H9 (cell line): ENCODE measurements at regions not wholly inside any gene's neighbourhood (a gene's known extent, or its start where the extent isn't known, plus 50 kb on each side); places are given as distances from the start of the nearest gene placed in this dataset.

Experiments
- DNase-seq: peaks from one replicate; pipeline ENCODE4 v3.0.0-alpha.2; 2017
- H2AFZ ChIP-seq: one replicate; pipeline ENCODE4 v1.6.1; 2013; ENCODE audit warnings: mild to moderate bottlenecking, low read length, control low read depth, moderate library complexity
- H2AK5ac ChIP-seq: 2 replicates; pipeline ENCODE4 v1.6.1; 2013; ENCODE audit warnings: low read length, control low read depth, mixed read lengths; ENCODE audit not compliant: insufficient read length
- H2BK120ac ChIP-seq: one replicate; pipeline ENCODE4 v1.6.1; 2013; ENCODE audit warnings: low read depth, mild to moderate bottlenecking, low read length, control low read depth, inconsistent platforms; ENCODE audit not compliant: poor library complexity, severe bottlenecking
- H2BK12ac ChIP-seq: 2 replicates; pipeline ENCODE4 v1.6.1; 2013; ENCODE audit warnings: low read length, control low read depth, mixed read lengths, low read depth; ENCODE audit not compliant: insufficient read length
- H2BK15ac ChIP-seq: 2 replicates; pipeline ENCODE4 v1.6.1; 2013; ENCODE audit warnings: low read depth, low read length, control low read depth
- H2BK20ac ChIP-seq: one replicate; pipeline ENCODE4 v1.6.1; 2013; ENCODE audit warnings: low read depth, mild to moderate bottlenecking, low read length, control low read depth, inconsistent platforms; ENCODE audit not compliant: poor library complexity, severe bottlenecking
- H2BK5ac ChIP-seq: 2 replicates; pipeline ENCODE4 v1.6.1; 2013; ENCODE audit warnings: low read length, control low read depth, mixed read lengths; ENCODE audit not compliant: insufficient read length
- H3K14ac ChIP-seq: 2 replicates; pipeline ENCODE4 v1.6.1; 2013; ENCODE audit warnings: low read length, control low read depth; ENCODE audit not compliant: insufficient read depth
- H3K18ac ChIP-seq: 2 replicates; pipeline ENCODE4 v1.6.1; 2013; ENCODE audit warnings: low read depth, mild to moderate bottlenecking, mixed read lengths, low read length, control low read depth; ENCODE audit not compliant: insufficient read length
- H3K23ac ChIP-seq: 2 replicates; pipeline ENCODE4 v1.6.1; 2013; ENCODE audit warnings: low read length, control low read depth, mixed read lengths, low read depth; ENCODE audit not compliant: insufficient read length
- H3K23me2 ChIP-seq: 2 replicates; pipeline ENCODE4 v1.6.1; 2013; ENCODE audit warnings: low read depth, mild to moderate bottlenecking, mixed read lengths, low read length, control low read depth; ENCODE audit not compliant: insufficient read length, poor library complexity, severe bottlenecking
- H3K27ac ChIP-seq: 2 replicates; pipeline ENCODE4 v1.5.1; 2013; ENCODE audit warnings: low read length, control low read depth, mixed read lengths, low read depth; ENCODE audit not compliant: insufficient read length
- H3K27me3 ChIP-seq: 2 replicates; pipeline ENCODE4 v1.6.1; 2013; ENCODE audit warnings: low read length, control low read depth, inconsistent platforms; ENCODE audit not compliant: insufficient read depth
- H3K4ac ChIP-seq: 2 replicates; pipeline ENCODE4 v1.6.1; 2013; ENCODE audit warnings: low read depth, mild to moderate bottlenecking, control low read depth, inconsistent platforms, low read length, moderate library complexity
- H3K4me1 ChIP-seq: 2 replicates; pipeline ENCODE4 v1.6.1; 2013; ENCODE audit warnings: low read length, control low read depth, inconsistent platforms; ENCODE audit not compliant: insufficient read depth
- H3K4me2 ChIP-seq: 2 replicates; pipeline ENCODE4 v1.6.1; 2013; ENCODE audit warnings: low read length, control low read depth, mixed read lengths; ENCODE audit not compliant: insufficient read length, insufficient read depth
- H3K56ac ChIP-seq: 2 replicates; pipeline ENCODE4 v1.6.1; 2013; ENCODE audit warnings: low read depth, mild to moderate bottlenecking, mixed read lengths, low read length, control low read depth; ENCODE audit not compliant: insufficient read length
- H3K79me1 ChIP-seq: 2 replicates; pipeline ENCODE4 v1.6.1; 2013; ENCODE audit warnings: low read depth, mild to moderate bottlenecking, moderate library complexity, low read length, control low read depth, inconsistent platforms; ENCODE audit not compliant: insufficient read depth, poor library complexity, severe bottlenecking
- H3K79me2 ChIP-seq: 2 replicates; pipeline ENCODE4 v1.6.1; 2013; ENCODE audit warnings: low read length, control low read depth, inconsistent platforms; ENCODE audit not compliant: insufficient read depth
- H3K9ac ChIP-seq: 2 replicates; pipeline ENCODE4 v1.6.1; 2013; ENCODE audit warnings: low read length, control low read depth, mixed read lengths; ENCODE audit not compliant: insufficient read length; ENCODE audit errors: extremely low read depth
- H3K9me3 ChIP-seq: one replicate; pipeline ENCODE4 v1.6.1; 2013; ENCODE audit warnings: low read depth, low read length, inconsistent platforms; ENCODE audit not compliant: control insufficient read depth
- H3T11ph ChIP-seq: one replicate; pipeline ENCODE4 v1.6.1; 2013; ENCODE audit warnings: mild to moderate bottlenecking, low read length, control low read depth, inconsistent platforms
- H4K20me1 ChIP-seq: one replicate; pipeline ENCODE4 v1.6.1; 2013; ENCODE audit not compliant: control insufficient read depth, insufficient read length, insufficient read depth
- H4K5ac ChIP-seq: 2 replicates; pipeline ENCODE4 v1.6.1; 2013; ENCODE audit warnings: low read depth, mild to moderate bottlenecking, mixed read lengths, low read length, control low read depth; ENCODE audit not compliant: insufficient read length
- H4K8ac ChIP-seq: replicated peaks from 2 replicates; pipeline ENCODE4 v1.6.1; 2013; ENCODE audit warnings: low read length, control low read depth, mixed read lengths, low read depth; ENCODE audit not compliant: insufficient read length
- H4K91ac ChIP-seq: 2 replicates; pipeline ENCODE4 v1.6.1; 2013; ENCODE audit warnings: low read depth, mild to moderate bottlenecking, moderate library complexity, mixed read lengths, low read length, control low read depth; ENCODE audit not compliant: insufficient read length
- H3K27ac Mint-ChIP-seq, 3 experiments: 2 replicates in 2 of 3; 3 replicates in 1 of 3; pipeline ENCODE4 v1.8.0; 2020 to 2021; ENCODE audit warnings: mixed read lengths in 3 of 3, mild to moderate bottlenecking in 1 of 3, moderate library complexity in 1 of 3
- H3K27me3 Mint-ChIP-seq: 2 replicates; pipeline ENCODE4 v1.8.0; 2021; ENCODE audit warnings: low read depth, mild to moderate bottlenecking, moderate library complexity, mixed read lengths
- H3K36me3 Mint-ChIP-seq, 3 experiments: 2 replicates in 2 of 3; 3 replicates in 1 of 3; pipeline ENCODE4 v1.8.0; 2020 to 2021; ENCODE audit warnings: low read depth in 3 of 3, mixed read lengths in 3 of 3; ENCODE audit not compliant: insufficient read depth in 1 of 3
- H3K4me1 Mint-ChIP-seq, 2 experiments: 2 replicates each; pipeline ENCODE4 v1.8.0; 2020; ENCODE audit warnings: mixed read lengths in 2 of 2
- H3K4me3 Mint-ChIP-seq, 2 experiments: 2 replicates in 1 of 2; 3 replicates in 1 of 2; pipeline ENCODE4 v1.8.0; 2020 to 2021; ENCODE audit warnings: mild to moderate bottlenecking in 2 of 2, mixed read lengths in 2 of 2, moderate library complexity in 1 of 2
- H3K9me3 Mint-ChIP-seq, 2 experiments: 2 replicates in 1 of 2; 3 replicates in 1 of 2; pipeline ENCODE4 v1.8.0; 2020; ENCODE audit warnings: mild to moderate bottlenecking in 2 of 2, mixed read lengths in 2 of 2, moderate library complexity in 1 of 2
- CTCF ChIP-seq: fragments of 200-600 bp; sonication (generic); conservative IDR thresholded peaks from 3 replicates; pipeline ENCODE4 v1.8.0; 2021; ENCODE audit warnings: antibody characterized with exemption, mild to moderate bottlenecking
- WGBS: extraction: QIAGEN DNeasy Blood & Tissue Kit; methylation state at CpG from one replicate; pipeline ENCODE4 v1.1.7; 2013; ENCODE audit warnings: missing lambda C conversion rate, low lambda C conversion rate, mixed read lengths; ENCODE audit not compliant: insufficient read length; ENCODE audit errors: extremely low coverage; 5-methylcytosine and 5-hydroxymethylcytosine counted together

- no peak overlapping the region for H2BK20ac ChIP-seq
- H2BK12ac ChIP-seq = no peak overlapping the region
- Mint-ChIP-seq H3K4me1 (no peaks in the 10 kb centered on the region), H3K27me3 (no peaks in the 10 kb centered on the region), H3K36me3 (no peaks in the 10 kb centered on the region), H3K9me3 (no peaks in the 10 kb centered on the region), H3K27ac (no peak overlapping the region), H3K4me3 (no peak overlapping the region)
- no peaks in the 10 kb centered on the region for H4K20me1 ChIP-seq
- H3K79me2 ChIP-seq = no peaks in the 10 kb centered on the region
- H4K91ac ChIP-seq = no peak overlapping the region
- no peak overlapping the region for H2AFZ ChIP-seq
- H3K4me2 ChIP-seq = no peak overlapping the region
- H3K4me1 ChIP-seq = no peaks in the 10 kb centered on the region
- H2BK5ac ChIP-seq = no peak overlapping the region
- no peak overlapping the region for H2BK15ac ChIP-seq
- no peak for TF ChIP-seq CTCF
- no peak overlapping the region for H2BK120ac ChIP-seq
- no peak overlapping the region for H3K56ac ChIP-seq
- no peak overlapping the region for H3K27ac ChIP-seq
- H3T11ph ChIP-seq = no peak overlapping the region
- DNase-seq = no peak
- no peak overlapping the region for H4K8ac ChIP-seq
- H3K23ac ChIP-seq = no peak overlapping the region
- H3K18ac ChIP-seq = no peak overlapping the region
- no peak overlapping the region for H3K14ac ChIP-seq
- WGBS = no CpG with 5 or more reads among the region's 1 CpG
- H4K5ac ChIP-seq = no peak overlapping the region
- H3K27me3 ChIP-seq = no peaks in the 10 kb centered on the region
- H2AK5ac ChIP-seq = no peak overlapping the region
- H3K79me1 ChIP-seq = no peaks in the 10 kb centered on the region
- no peaks in the 10 kb centered on the region for H3K9me3 ChIP-seq
- H3K4ac ChIP-seq = no peak overlapping the region
- no peak overlapping the region for H3K9ac ChIP-seq
- H3K23me2 ChIP-seq = no peaks in the 10 kb centered on the region
These were observed 646.4 kb downstream of the TBC1D4 start for GRCh38 chr13:74835579-74835978.
